ENCODE measurements at regions not wholly inside any gene's neighbourhood (a gene's known extent, or its start where the extent isn't known, plus 50 kb on each side); places are given as distances from the start of the nearest gene placed in this dataset.

GRCh38 chr9:13485068-13485596, 205.6 kb upstream of the MPDZ start:
- CTCF ChIA-PET: no interaction called here
- Mint-ChIP-seq H3K27ac (no peak overlapping the region), H3K36me3 (no peaks in the 10 kb centered on the region), H3K4me1 (no peaks in the 10 kb centered on the region), H3K27me3 (no peaks in the 10 kb centered on the region), H3K4me3 (no peak overlapping the region), H3K9me3 (no peaks in the 10 kb centered on the region)
- no peak for DNase-seq

GRCh38 chr9:13484186-13484585, 204.7 kb upstream of the MPDZ start:
- Mint-ChIP-seq H3K27me3 (no peaks in the 10 kb centered on the region), H3K4me1 (no peaks in the 10 kb centered on the region), H3K36me3 (no peaks in the 10 kb centered on the region), H3K27ac (no peak overlapping the region), H3K4me3 (no peak overlapping the region), H3K9me3 (no peaks in the 10 kb centered on the region)
- no peak for DNase-seq
- CTCF ChIA-PET: no interaction called here

- Mint-ChIP-seq H3K27ac (no peak overlapping the region), H3K36me3 (no peaks in the 10 kb centered on the region), H3K9me3 (peaks cover 14% of the 10 kb centered on the region), H3K4me1 (no peaks in the 10 kb centered on the region), H3K27me3 (no peaks in the 10 kb centered on the region), H3K4me3 (no peak overlapping the region)
- CTCF ChIA-PET: no interaction called here
- DNase-seq: no peak
Measured at GRCh38 chr9:13481274-13481673, 201.8 kb upstream of the MPDZ start.

GRCh38 chr9:13480693-13481092, 201.2 kb upstream of the MPDZ start:
- Mint-ChIP-seq H3K27me3 (no peaks in the 10 kb centered on the region), H3K9me3 (peaks cover 17% of the 10 kb centered on the region), H3K27ac (no peak overlapping the region), H3K4me1 (no peaks in the 10 kb centered on the region), H3K4me3 (no peak overlapping the region), H3K36me3 (no peaks in the 10 kb centered on the region)
- DNase-seq: no peak
- CTCF ChIA-PET: no interaction called here

- H3K4me3 Mint-ChIP-seq: no peak overlapping the region
- CTCF ChIA-PET: no interaction called here
- peaks cover 19% of the 10 kb centered on the region for H3K9me3 Mint-ChIP-seq
- H3K27ac Mint-ChIP-seq: no peak overlapping the region
- no peaks in the 10 kb centered on the region for H3K4me1 Mint-ChIP-seq
- no peak for DNase-seq
- no peaks in the 10 kb centered on the region for H3K27me3 Mint-ChIP-seq
- no peaks in the 10 kb centered on the region for H3K36me3 Mint-ChIP-seq
Measured at GRCh38 chr9:13479096-13479495, 199.6 kb upstream of the MPDZ start.

GRCh38 chr9:13478639-13479038, 199.1 kb upstream of the MPDZ start:
- no peak overlapping the region for H3K4me3 Mint-ChIP-seq
- CTCF ChIA-PET: no interaction called here
- H3K9me3 Mint-ChIP-seq: peaks cover 19% of the 10 kb centered on the region

GRCh38 chr9:13478160-13478559, 198.7 kb upstream of the MPDZ start:
- Mint-ChIP-seq H3K4me1 (no peaks in the 10 kb centered on the region), H3K9me3 (peaks cover 19% of the 10 kb centered on the region), H3K27me3 (no peaks in the 10 kb centered on the region), H3K4me3 (no peak overlapping the region), H3K27ac (no peak overlapping the region), H3K36me3 (no peaks in the 10 kb centered on the region)
- no peak for DNase-seq
- CTCF ChIA-PET: no interaction called here

More at GRCh38 chr9:13478639-13479038, 199.1 kb upstream of the MPDZ start:
- H3K4me1 Mint-ChIP-seq: no peaks in the 10 kb centered on the region
- no peak for DNase-seq
- no peaks in the 10 kb centered on the region for H3K36me3 Mint-ChIP-seq
- no peak overlapping the region for H3K27ac Mint-ChIP-seq
- H3K27me3 Mint-ChIP-seq: no peaks in the 10 kb centered on the region

GRCh38 chr9:13470836-13471235, 191.3 kb upstream of the MPDZ start:
- H3K36me3 Mint-ChIP-seq: no peaks in the 10 kb centered on the region
- H3K27ac Mint-ChIP-seq: no peak overlapping the region
- H3K27me3 Mint-ChIP-seq: no peaks in the 10 kb centered on the region
- no peak for DNase-seq
- no peaks in the 10 kb centered on the region for H3K4me1 Mint-ChIP-seq
- no peak overlapping the region for H3K4me3 Mint-ChIP-seq
- CTCF ChIA-PET: no interaction called here
- H3K9me3 Mint-ChIP-seq: peaks cover 3% of the 10 kb centered on the region

GRCh38 chr9:13467157-13467556, 187.7 kb upstream of the MPDZ start:
- Mint-ChIP-seq H3K4me1 (no peaks in the 10 kb centered on the region), H3K27ac (no peak overlapping the region), H3K36me3 (no peaks in the 10 kb centered on the region), H3K4me3 (no peak overlapping the region), H3K27me3 (no peaks in the 10 kb centered on the region), H3K9me3 (peaks cover 7% of the 10 kb centered on the region)
- DNase-seq: no peak
- CTCF ChIA-PET: no interaction called here

- H3K9me3 Mint-ChIP-seq: peaks cover 9% of the 10 kb centered on the region
- DNase-seq: no peak
- no peak overlapping the region for H3K27ac Mint-ChIP-seq
- H3K36me3 Mint-ChIP-seq: no peaks in the 10 kb centered on the region
- no peaks in the 10 kb centered on the region for H3K4me1 Mint-ChIP-seq
- no peak overlapping the region for H3K4me3 Mint-ChIP-seq
- CTCF ChIA-PET: no interaction called here
- H3K27me3 Mint-ChIP-seq: no peaks in the 10 kb centered on the region
Measured at GRCh38 chr9:13461414-13461991, 182.0 kb upstream of the MPDZ start.

GRCh38 chr9:13459071-13459470, 179.6 kb upstream of the MPDZ start:
- Mint-ChIP-seq H3K4me3 (no peak overlapping the region), H3K27ac (no peak overlapping the region), H3K9me3 (peaks cover 7% of the 10 kb centered on the region), H3K27me3 (no peaks in the 10 kb centered on the region), H3K36me3 (no peaks in the 10 kb centered on the region), H3K4me1 (no peaks in the 10 kb centered on the region)
- CTCF ChIA-PET: no interaction called here
- no peak for DNase-seq

- CTCF ChIA-PET: no interaction called here
- Mint-ChIP-seq H3K9me3 (peaks cover 6% of the 10 kb centered on the region), H3K27ac (no peak overlapping the region), H3K27me3 (no peaks in the 10 kb centered on the region), H3K4me1 (no peaks in the 10 kb centered on the region), H3K4me3 (no peak overlapping the region), H3K36me3 (no peaks in the 10 kb centered on the region)
- no peak for DNase-seq
Measured at GRCh38 chr9:13457795-13458194, 178.3 kb upstream of the MPDZ start.

GRCh38 chr9:13450723-13451122, 171.2 kb upstream of the MPDZ start:
- DNase-seq: no peak
- CTCF ChIA-PET: no interaction called here
- no peaks in the 10 kb centered on the region for H3K27me3 Mint-ChIP-seq
- H3K36me3 Mint-ChIP-seq: no peaks in the 10 kb centered on the region
- H3K4me1 Mint-ChIP-seq: no peaks in the 10 kb centered on the region
- no peak overlapping the region for H3K4me3 Mint-ChIP-seq
- H3K9me3 Mint-ChIP-seq: no peaks in the 10 kb centered on the region
- no peak overlapping the region for H3K27ac Mint-ChIP-seq

- Mint-ChIP-seq H3K27me3 (no peaks in the 10 kb centered on the region), H3K4me1 (no peaks in the 10 kb centered on the region), H3K4me3 (no peak overlapping the region), H3K9me3 (no peaks in the 10 kb centered on the region), H3K36me3 (no peaks in the 10 kb centered on the region), H3K27ac (no peak overlapping the region)
- CTCF ChIA-PET: interaction anchor here (1.0 kb wide), 1 partner anchor 21 kb away, joined by 3 read pairs; no protein-coding TSS in a partner anchor
- no peak for DNase-seq
Measured at GRCh38 chr9:13448482-13448881, 169.0 kb upstream of the MPDZ start.

GRCh38 chr9:13447843-13448422, 168.4 kb upstream of the MPDZ start:
- no peaks in the 10 kb centered on the region for H3K27me3 Mint-ChIP-seq
- CTCF ChIA-PET: no interaction called here
- H3K9me3 Mint-ChIP-seq: no peaks in the 10 kb centered on the region
- no peak overlapping the region for H3K4me3 Mint-ChIP-seq
- DNase-seq: no peak
- H3K4me1 Mint-ChIP-seq: no peaks in the 10 kb centered on the region
- no peak overlapping the region for H3K27ac Mint-ChIP-seq
- H3K36me3 Mint-ChIP-seq: no peaks in the 10 kb centered on the region

All from activated naive CD4-positive, alpha-beta T cell treated with anti-CD3 and anti-CD28 coated beads, Interleukin-2, amount 10 ng/mL, durations not matched to agents 7 days and 5 days (primary cell).